Type B pancreatic cell (in vitro differentiated cells): ENCODE measurements at regions not wholly inside any gene's neighbourhood (a gene's known extent, or its start where the extent isn't known, plus 50 kb on each side); places are given as distances from the start of the nearest gene placed in this dataset.
A peak's percentile ranks its signal among the peaks of the same experiment; 100 is the strongest.

Source experiments
- DNase-seq: peaks from one replicate; pipeline ENCODE4 v3.0.0; 2021; ENCODE audit warnings: mixed read lengths; ENCODE audit not compliant: unreplicated experiment; ENCODE audit errors: extremely low spot score
- H3K27ac Mint-ChIP-seq: 2 replicates; pipeline ENCODE4 v1.8.0; 2021; ENCODE audit warnings: mild to moderate bottlenecking, mixed read lengths
- H3K27me3 Mint-ChIP-seq: 2 replicates; pipeline ENCODE4 v1.8.0; 2021; ENCODE audit warnings: mixed read lengths
- H3K36me3 Mint-ChIP-seq: 2 replicates; pipeline ENCODE4 v1.8.0; 2021; ENCODE audit warnings: mixed read lengths
- H3K4me1 Mint-ChIP-seq: one replicate; pipeline ENCODE4 v1.8.0; 2021; ENCODE audit warnings: mixed read lengths; ENCODE audit not compliant: unreplicated experiment
- H3K4me3 Mint-ChIP-seq: 2 replicates; pipeline ENCODE4 v1.8.0; 2021; ENCODE audit warnings: mild to moderate bottlenecking, mixed read lengths
- H3K9me3 Mint-ChIP-seq: 2 replicates; pipeline ENCODE4 v1.8.0; 2021; ENCODE audit warnings: mixed read lengths
- CTCF ChIP-seq: fragments of 200-600 bp; sonication (generic); conservative IDR thresholded peaks from 2 replicates; pipeline ENCODE4 v1.5.0; 2021; ENCODE audit warnings: antibody characterized with exemption, mild to moderate bottlenecking

GRCh38 chr12:113639474-113639873 lies 167.8 kb upstream of the LHX5 start:
- H3K27ac Mint-ChIP-seq: no peak overlapping the region
- peak overlapping the region; percentile 64 for H3K4me3 Mint-ChIP-seq
- peaks cover 3% of the 10 kb centered on the region for H3K4me1 Mint-ChIP-seq
- H3K36me3 Mint-ChIP-seq: no peaks in the 10 kb centered on the region
- H3K27me3 Mint-ChIP-seq: peaks cover 75% of the 10 kb centered on the region
- H3K9me3 Mint-ChIP-seq: no peaks in the 10 kb centered on the region
- DNase-seq: no peak
- TF ChIP-seq CTCF: no peak

- peaks cover 3% of the 10 kb centered on the region for H3K4me1 Mint-ChIP-seq
- no peak for TF ChIP-seq CTCF
- no peaks in the 10 kb centered on the region for H3K36me3 Mint-ChIP-seq
- H3K9me3 Mint-ChIP-seq: no peaks in the 10 kb centered on the region
- H3K27ac Mint-ChIP-seq: peak overlapping the region; percentile 29
- H3K4me3 Mint-ChIP-seq: peak overlapping the region; percentile 86
- H3K27me3 Mint-ChIP-seq: peaks cover 78% of the 10 kb centered on the region
- no peak for DNase-seq
Measured at GRCh38 chr12:113638460-113638775, 166.7 kb upstream of the LHX5 start.

- Mint-ChIP-seq H3K9me3 (no peaks in the 10 kb centered on the region), H3K27me3 (peaks cover 63% of the 10 kb centered on the region), H3K36me3 (no peaks in the 10 kb centered on the region), H3K27ac (no peak overlapping the region), H3K4me1 (no peaks in the 10 kb centered on the region), H3K4me3 (no peak overlapping the region)
- TF ChIP-seq CTCF: no peak
- DNase-seq: no peak
Measured at GRCh38 chr12:113634982-113635381, 163.3 kb upstream of the LHX5 start.

GRCh38 chr12:113634474-113634873 lies 162.8 kb upstream of the LHX5 start:
- no peaks in the 10 kb centered on the region for H3K36me3 Mint-ChIP-seq
- H3K4me1 Mint-ChIP-seq: no peaks in the 10 kb centered on the region
- DNase-seq: no peak
- no peak overlapping the region for H3K4me3 Mint-ChIP-seq
- peaks cover 63% of the 10 kb centered on the region for H3K27me3 Mint-ChIP-seq
- no peak for TF ChIP-seq CTCF
- no peaks in the 10 kb centered on the region for H3K9me3 Mint-ChIP-seq
- no peak overlapping the region for H3K27ac Mint-ChIP-seq

- H3K27ac Mint-ChIP-seq: no peak overlapping the region
- H3K9me3 Mint-ChIP-seq: no peaks in the 10 kb centered on the region
- H3K4me3 Mint-ChIP-seq: no peak overlapping the region
- H3K27me3 Mint-ChIP-seq: peaks cover 63% of the 10 kb centered on the region
- no peak for DNase-seq
- H3K4me1 Mint-ChIP-seq: no peaks in the 10 kb centered on the region
- H3K36me3 Mint-ChIP-seq: no peaks in the 10 kb centered on the region
- no peak for TF ChIP-seq CTCF
Measured at GRCh38 chr12:113633678-113634332, 162.1 kb upstream of the LHX5 start.

GRCh38 chr12:113630625-113631024 lies 159.0 kb upstream of the LHX5 start:
- Mint-ChIP-seq H3K9me3 (no peaks in the 10 kb centered on the region), H3K4me3 (no peak overlapping the region), H3K27me3 (peaks cover 57% of the 10 kb centered on the region), H3K4me1 (no peaks in the 10 kb centered on the region), H3K27ac (no peak overlapping the region), H3K36me3 (no peaks in the 10 kb centered on the region)
- TF ChIP-seq CTCF: no peak
- DNase-seq: no peak
